GM12878 (cell line): ENCODE measurements at regions not wholly inside any gene's neighbourhood (a gene's known extent, or its start where the extent isn't known, plus 50 kb on each side); places are given as distances from the start of the nearest gene placed in this dataset.

Source experiments
- ATAC-seq: fragments of 200-7000 bp; cut with Tn5 transposase; 3 replicates; pipeline ENCODE4 v1.9.1; 2020; ENCODE audit warnings: mild to moderate bottlenecking, moderate library complexity
- BruUV-seq: library from RNA; stranded (reverse); fragments of 400-500 nt; replicated peaks from 2 replicates; lab custom pipeline; 2021; lab: Mats Ljungman, UMichigan
- CTCF ChIA-PET: fragments of 300-600 bp; sonication (Branson Sonifier 250); formaldehyde crosslinking; extraction: SDS; loops from one replicate; lab custom pipeline; 2021; ENCODE audit warnings: inconsistent platforms; lab: Yijun Ruan, JAX
- POLR2A ChIA-PET: fragments of 350-600 bp; formaldehyde crosslinking; extraction: SDS; loops from one replicate; lab custom pipeline; 2021; ENCODE audit warnings: inconsistent platforms; lab: Charles Lee
- RAD21 ChIA-PET: fragments of 300-600 bp; sonication (Branson Sonifier 250); formaldehyde crosslinking; loops from one replicate; lab custom pipeline; 2023; ENCODE audit warnings: antibody characterized with exemption; ENCODE audit not compliant: unreplicated experiment; lab: Charles Lee
- SMC1A ChIA-PET: fragments of 300-600 bp; sonication (Branson Sonifier 250); formaldehyde crosslinking; loops from one replicate; lab custom pipeline; 2023; ENCODE audit not compliant: unreplicated experiment, uncharacterized antibody; lab: Charles Lee
- DNase-seq: peaks from one replicate; pipeline ENCODE4 v3.0.0-alpha.2; 2011; ENCODE audit warnings: low read depth, low spot score
- FAIRE-seq: peaks from 3 replicates; lab custom pipeline; 2011; peaks lifted over from hg19 to GRCh38; lab: Jason Lieb, UNC
- H2AFZ ChIP-seq: 2 replicates; pipeline ENCODE4 v1.6.0; 2011; ENCODE audit warnings: low read depth, low read length, control low read depth; ENCODE audit not compliant: control insufficient read depth
- H3K27ac ChIP-seq: 2 replicates; pipeline ENCODE4 v1.5.1; 2011; ENCODE audit warnings: control low read depth; ENCODE audit not compliant: control insufficient read depth, insufficient read depth
- H3K27me3 ChIP-seq, 2 experiments: replicated peaks in 1 of 2; 2 replicates each; pipeline versions ENCODE4 v1.6.0 to v1.6.1; 2011; ENCODE audit warnings: low read length in 1 of 2; ENCODE audit not compliant: control insufficient read depth in 2 of 2, insufficient read depth in 2 of 2
- H3K36me3 ChIP-seq, 2 experiments: 2 replicates each; pipeline ENCODE4 v1.5.1; 2011; ENCODE audit warnings: low read length in 1 of 2; ENCODE audit not compliant: control insufficient read depth in 2 of 2, insufficient read depth in 2 of 2
- H3K4me1 ChIP-seq: 2 replicates; pipeline ENCODE4 v1.6.1; 2011; ENCODE audit warnings: mild to moderate bottlenecking, low read length, moderate library complexity, mixed read lengths; ENCODE audit not compliant: control insufficient read depth, insufficient read depth
- H3K4me2 ChIP-seq: 2 replicates; pipeline ENCODE4 v1.6.0; 2011; ENCODE audit warnings: control low read depth; ENCODE audit not compliant: control insufficient read depth, insufficient read depth
- H3K4me3 ChIP-seq: fragments of 200-600 bp; sonication (generic); 2 replicates; pipeline ENCODE4 v1.5.1; 2016
- H3K79me2 ChIP-seq: 2 replicates; pipeline ENCODE4 v1.6.0; 2011; ENCODE audit warnings: low read length; ENCODE audit not compliant: control insufficient read depth, insufficient read depth
- H3K9ac ChIP-seq: 2 replicates; pipeline ENCODE4 v1.8.0; 2011; ENCODE audit warnings: low read length, control low read depth, mixed read lengths; ENCODE audit not compliant: control insufficient read depth, insufficient read depth
- H3K9me3 ChIP-seq: replicated peaks from 3 replicates; pipeline ENCODE4 v1.5.1; 2011; ENCODE audit warnings: mild to moderate bottlenecking, low read length; ENCODE audit not compliant: control insufficient read depth, insufficient read depth
- H4K20me1 ChIP-seq: 2 replicates; pipeline ENCODE4 v1.6.0; 2011; ENCODE audit not compliant: control insufficient read depth, insufficient read depth
- HSF1 ChIP-seq: fragments of 150-350 bp; IDR thresholded peaks from 2 replicates; pipeline ENCODE4 v1.6.1; 2014; ENCODE audit warnings: mild to moderate bottlenecking, low read depth, low read length
- PBX3 ChIP-seq: IDR thresholded peaks from 2 replicates; pipeline ENCODE4 v1.6.1; 2011; ENCODE audit warnings: mild to moderate bottlenecking, low read depth, low read length, moderate library complexity; ENCODE audit not compliant: insufficient replicate concordance
- PML ChIP-seq: IDR thresholded peaks from 2 replicates; pipeline ENCODE4 v1.6.1; 2012; ENCODE audit warnings: low read length, inconsistent platforms
- PRDM15 ChIP-seq: fragments of 450-650 bp; formaldehyde crosslinking; IDR thresholded peaks from 2 replicates; pipeline ENCODE4 v1.4.0; 2020; ENCODE audit warnings: mild to moderate bottlenecking, moderate library complexity
- RAD21 ChIP-seq: IDR thresholded peaks from 2 replicates; pipeline ENCODE4 v1.6.1; 2011; ENCODE audit warnings: mild to moderate bottlenecking, low read depth, low read length, moderate library complexity; ENCODE audit not compliant: insufficient read depth
- RUNX3 ChIP-seq: IDR thresholded peaks from 2 replicates; pipeline ENCODE4 v1.6.1; 2012; ENCODE audit warnings: low read length, inconsistent platforms
- SP1 ChIP-seq: IDR thresholded peaks from one replicate; pipeline ENCODE4 v1.6.1; 2011; ENCODE audit warnings: low read depth, low read length
- SUZ12 ChIP-seq: fragments of 200-600 bp; sonication (generic); IDR thresholded peaks from one replicate; pipeline ENCODE4 v1.6.1; 2018; ENCODE audit warnings: antibody characterized with exemption, mild to moderate bottlenecking; ENCODE audit not compliant: unreplicated experiment
- TAF1 ChIP-seq: IDR thresholded peaks from 2 replicates; pipeline ENCODE4 v1.6.1; 2011; ENCODE audit warnings: mild to moderate bottlenecking, low read depth, low read length, borderline replicate concordance
- TARDBP ChIP-seq: IDR thresholded peaks from 2 replicates; pipeline ENCODE4 v1.6.1; 2016; ENCODE audit warnings: borderline replicate concordance
- ZBTB11 ChIP-seq: fragments of 450-650 bp; formaldehyde crosslinking; IDR thresholded peaks from 2 replicates; pipeline ENCODE4 v1.5.0; 2022; ENCODE audit warnings: mild to moderate bottlenecking, missing genetic modification characterization
- WGBS: methylation state at CpG from one replicate; pipeline ENCODE4 v1.1.6; 2016; ENCODE audit warnings: low lambda C conversion rate; ENCODE audit not compliant: insufficient replicate concordance, insufficient coverage; ENCODE audit errors: missing lambda C conversion rate; 5-methylcytosine and 5-hydroxymethylcytosine counted together
- in situ Hi-C: fragments of 300-500 bp; cut with MboI; formaldehyde crosslinking; loops from 9 replicates; pipeline ENCODE4 v1.14.3; 2018; ENCODE audit warnings: mixed read lengths
- intact Hi-C: fragments of 100-400 bp; cut with micrococcal nuclease; formaldehyde crosslinking; loops from one replicate; pipeline ENCODE4 v1.14.2; 2022; ENCODE audit not compliant: unreplicated experiment

- TF ChIP-seq PRDM15 (CRISPR knock-in tag), result no peak
- TF ChIP-seq SUZ12, result no peak
Observed at GRCh38 chr15:24898715-24899272, 56.0 kb upstream of the SNRPN start (continued).

GRCh38 chr15:24899367-24899766 lies 55.4 kb upstream of the SNRPN start:
- BruUV-seq, result no TSS peak
- H3K4me1 ChIP-seq, result no peaks in the 10 kb centered on the region
- H3K27me3 ChIP-seq, result no peaks in the 10 kb centered on the region
- no peak overlapping the region for H3K4me3 ChIP-seq
- ChIA-PET SMC1A (no interaction called here), POLR2A (interaction anchor here (0.6 kb wide), 1 partner anchor 9 kb away, joined by 3 read pairs; no protein-coding TSS in a partner anchor), CTCF (no interaction called here), RAD21 (no interaction called here)
- no peak for FAIRE-seq
- H3K36me3 ChIP-seq, result no peaks in the 10 kb centered on the region
- no peak overlapping the region for H3K27ac ChIP-seq
- 49% methylated on average over 3 of the region's 3 CpGs for WGBS
- in situ Hi-C loops, result no loop called here
- H3K4me2 ChIP-seq, result no peak overlapping the region
- intact Hi-C loops, result no loop called here
- H3K9ac ChIP-seq, result no peak overlapping the region
- TF ChIP-seq TAF1 (no peak), SP1 (no peak), PML (no peak), TARDBP (no peak), ZBTB11 (no peak), HSF1 (no peak), RUNX3 (no peak), PBX3 (no peak), RAD21 (no peak)
- no peaks in the 10 kb centered on the region for H3K9me3 ChIP-seq
- no peak for ATAC-seq
- no peak overlapping the region for H2AFZ ChIP-seq
- no peak for DNase-seq
- H4K20me1 ChIP-seq, result no peaks in the 10 kb centered on the region
- no peaks in the 10 kb centered on the region for H3K79me2 ChIP-seq
